ENCODE measurements at regions not wholly inside any gene's neighbourhood (a gene's known extent, or its start where the extent isn't known, plus 50 kb on each side); places are given as distances from the start of the nearest gene placed in this dataset.

DNA sequence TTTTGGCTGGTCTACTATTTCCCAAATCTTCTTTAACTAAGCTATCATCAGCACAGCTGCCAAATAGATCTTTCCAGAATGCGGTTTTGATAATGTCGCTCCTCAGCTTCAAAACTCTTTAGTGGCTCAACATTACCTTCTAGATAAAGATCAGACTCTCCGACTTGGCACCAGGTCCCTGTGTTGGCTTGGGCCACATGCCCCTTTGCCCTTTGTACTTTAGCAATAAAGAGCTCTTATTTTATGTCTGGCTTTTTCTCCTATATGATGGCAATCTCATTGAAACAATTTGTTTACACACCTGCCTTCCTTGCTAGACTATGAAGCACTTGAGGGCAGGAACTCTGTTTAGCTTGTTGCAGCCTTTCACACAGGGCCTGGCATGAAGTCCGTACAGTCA lies 128.9 kb upstream of the GATA6 start:
- intact Hi-C loops (cut with DNase I) = no loop called here

DNA sequence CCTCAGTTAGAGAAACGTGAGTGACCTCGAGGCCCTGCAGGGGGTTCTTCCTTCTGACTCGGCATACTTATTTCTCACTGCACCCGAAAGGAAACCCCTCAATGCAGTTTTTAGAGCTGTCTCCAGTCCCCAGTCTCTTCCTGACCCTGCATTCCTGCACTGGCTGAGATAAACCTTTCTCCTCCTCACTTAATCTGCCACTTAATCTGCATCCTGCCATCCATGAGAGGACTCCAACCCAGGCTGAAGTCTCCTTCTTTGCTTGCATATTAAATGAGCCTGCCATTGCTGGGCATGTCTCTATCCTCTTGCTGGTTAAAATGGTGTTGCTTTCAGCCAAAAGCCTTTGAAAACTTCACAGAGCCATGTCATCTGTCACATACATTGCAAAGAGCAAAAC lies 125.6 kb upstream of the GATA6 start:
- 54% methylated on average over 4 of the region's 4 CpGs for WGBS

More for the DNA sequence above, 128.9 kb upstream of the GATA6 start:
- no peak for TF ChIP-seq POLR2AphosphoS5 (IDR thresholded peaks at IDR 0.05)
- TF ChIP-seq EP300 (IDR thresholded peaks at IDR 0.05) = no peak
- TF ChIP-seq POLR2A (IDR thresholded peaks at IDR 0.05; ENCODE audit: low read depth) = no peak
- TF ChIP-seq, protein P1, sequence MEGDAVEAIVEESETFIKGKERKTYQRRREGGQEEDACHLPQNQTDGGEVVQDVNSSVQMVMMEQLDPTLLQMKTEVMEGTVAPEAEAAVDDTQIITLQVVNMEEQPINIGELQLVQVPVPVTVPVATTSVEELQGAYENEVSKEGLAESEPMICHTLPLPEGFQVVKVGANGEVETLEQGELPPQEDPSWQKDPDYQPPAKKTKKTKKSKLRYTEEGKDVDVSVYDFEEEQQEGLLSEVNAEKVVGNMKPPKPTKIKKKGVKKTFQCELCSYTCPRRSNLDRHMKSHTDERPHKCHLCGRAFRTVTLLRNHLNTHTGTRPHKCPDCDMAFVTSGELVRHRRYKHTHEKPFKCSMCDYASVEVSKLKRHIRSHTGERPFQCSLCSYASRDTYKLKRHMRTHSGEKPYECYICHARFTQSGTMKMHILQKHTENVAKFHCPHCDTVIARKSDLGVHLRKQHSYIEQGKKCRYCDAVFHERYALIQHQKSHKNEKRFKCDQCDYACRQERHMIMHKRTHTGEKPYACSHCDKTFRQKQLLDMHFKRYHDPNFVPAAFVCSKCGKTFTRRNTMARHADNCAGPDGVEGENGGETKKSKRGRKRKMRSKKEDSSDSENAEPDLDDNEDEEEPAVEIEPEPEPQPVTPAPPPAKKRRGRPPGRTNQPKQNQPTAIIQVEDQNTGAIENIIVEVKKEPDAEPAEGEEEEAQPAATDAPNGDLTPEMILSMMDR (IDR thresholded peaks at IDR 0.05) = no peak
- no peaks in the 10 kb centered on the region for H3K9me3 ChIP-seq
- no peaks in the 10 kb centered on the region for H3K4me1 ChIP-seq
- H3K36me3 ChIP-seq = no peaks in the 10 kb centered on the region
- no peak overlapping the region for H3K4me3 ChIP-seq
- no peak for DNase-seq (ENCODE audit: extremely low spot score)
- H3K27me3 ChIP-seq = peaks cover 0 to 38% (median 0%) of the 10 kb centered on the region in 4 donors
- 84% methylated on average over 4 of the region's 4 CpGs for WGBS
- H3K27ac ChIP-seq (replicated peaks in 1 of 4) = no peak overlapping the region

DNA sequence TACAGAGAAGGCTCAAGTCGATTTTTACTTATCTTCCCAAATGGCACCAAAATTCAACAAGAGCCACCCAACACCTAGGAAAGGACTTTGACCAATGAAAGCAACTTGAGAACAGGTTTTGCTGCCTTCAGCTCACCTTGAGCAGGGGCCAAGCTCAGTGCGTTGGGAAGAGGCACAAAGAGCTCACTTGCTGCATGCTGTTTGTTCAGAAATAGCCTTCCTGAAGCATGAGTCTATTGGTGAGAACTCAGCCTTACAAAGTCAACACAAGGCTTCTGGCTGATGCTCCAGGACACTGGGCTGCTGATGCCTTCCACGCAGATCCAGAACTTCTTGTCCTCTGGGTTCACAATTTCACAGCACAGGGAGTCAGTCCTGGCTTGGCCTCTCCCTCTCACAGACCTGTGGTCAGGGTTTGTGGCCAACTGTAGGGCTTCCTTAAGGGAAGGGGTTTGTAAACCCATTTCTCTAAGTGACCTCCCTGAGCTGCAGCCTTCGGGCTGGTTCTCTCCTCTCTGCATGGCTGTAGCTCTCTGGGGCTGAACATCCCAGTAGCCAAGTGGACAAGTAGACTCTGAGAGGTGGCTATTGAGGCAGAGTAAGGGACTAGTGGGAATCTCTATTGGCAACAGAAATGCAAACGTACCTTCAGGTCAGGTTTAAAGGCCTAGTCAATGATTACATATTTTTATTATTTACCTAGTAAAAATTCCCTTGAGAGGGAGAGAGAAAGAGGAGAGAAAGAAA lies 124.7 kb upstream of the GATA6 start:
- Histone ChIP-seq H3K27me3 (peaks cover 0 to 16% (median 0%) of the 10 kb centered on the region in 4 donors), H3K9me3 (no peaks in the 10 kb centered on the region), H3K27ac (replicated peaks in 1 of 4) (no peak overlapping the region), H3K4me1 (no peaks in the 10 kb centered on the region), H3K4me3 (no peak overlapping the region), H3K36me3 (no peaks in the 10 kb centered on the region)
- TF ChIP-seq EP300 (IDR thresholded peaks at IDR 0.05) (no peak), POLR2AphosphoS5 (IDR thresholded peaks at IDR 0.05) (no peak), POLR2A (IDR thresholded peaks at IDR 0.05; ENCODE audit: low read depth) (no peak)
- TF ChIP-seq, protein P1 (IDR thresholded peaks at IDR 0.05) = no peak
- WGBS = 69% methylated on average over 5 of the region's 5 CpGs
- no peak for DNase-seq (ENCODE audit: extremely low spot score)
- intact Hi-C loops (cut with DNase I) = no loop called here

More for the DNA sequence above, 125.6 kb upstream of the GATA6 start:
- no peak overlapping the region for H3K27ac ChIP-seq (replicated peaks in 1 of 4)
- intact Hi-C loops (cut with DNase I) = no loop called here
- H3K36me3 ChIP-seq = no peaks in the 10 kb centered on the region
- H3K27me3 ChIP-seq = peaks cover 0 to 23% (median 0%) of the 10 kb centered on the region in 4 donors
- H3K4me1 ChIP-seq = no peaks in the 10 kb centered on the region
- no peaks in the 10 kb centered on the region for H3K9me3 ChIP-seq
- TF ChIP-seq POLR2A (IDR thresholded peaks at IDR 0.05; ENCODE audit: low read depth) (no peak), EP300 (IDR thresholded peaks at IDR 0.05) (no peak), POLR2AphosphoS5 (IDR thresholded peaks at IDR 0.05) (no peak)
- TF ChIP-seq, protein P1 (IDR thresholded peaks at IDR 0.05) = no peak
- H3K4me3 ChIP-seq = no peak overlapping the region
- DNase-seq (ENCODE audit: extremely low spot score) = no peak

DNA sequence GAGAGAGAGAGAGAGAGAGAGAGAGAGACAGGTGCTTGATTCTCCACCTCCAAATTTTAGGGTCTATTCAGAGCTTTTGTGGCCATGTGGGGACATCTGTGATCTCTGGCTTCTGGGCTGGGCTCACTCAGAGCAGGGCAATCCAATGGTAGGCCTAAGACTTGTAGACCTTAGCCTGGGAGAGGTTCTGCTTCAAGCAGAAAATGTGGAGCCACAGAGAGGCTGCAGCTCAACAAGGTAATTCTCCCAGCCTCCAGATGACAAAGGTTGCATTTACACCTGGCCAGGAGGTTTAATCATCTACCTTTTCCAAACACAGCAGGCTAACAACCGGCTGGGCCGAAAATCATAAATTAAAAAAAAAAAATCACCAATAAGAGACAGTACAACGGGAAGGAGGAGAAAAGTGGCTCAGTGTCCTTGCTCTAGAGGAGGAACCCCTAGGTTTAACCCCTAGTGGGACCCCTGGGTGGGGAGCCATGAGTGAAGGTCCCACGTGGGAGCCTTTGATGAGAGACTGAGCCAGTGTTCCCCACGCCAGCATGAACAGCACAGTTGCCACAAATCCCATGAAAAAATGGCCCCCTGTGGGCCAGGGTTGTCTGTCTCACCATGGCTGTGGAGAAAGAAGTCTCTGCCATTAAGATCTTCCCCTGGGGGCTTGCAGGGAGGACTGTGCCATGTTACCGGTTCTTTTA lies 124.0 kb upstream of the GATA6 start:
- no peak for DNase-seq (ENCODE audit: extremely low spot score)
- no peak overlapping the region for H3K27ac ChIP-seq (replicated peaks in 1 of 4)
- TF ChIP-seq POLR2A (IDR thresholded peaks at IDR 0.05; ENCODE audit: low read depth) (no peak), EP300 (IDR thresholded peaks at IDR 0.05) (no peak), POLR2AphosphoS5 (IDR thresholded peaks at IDR 0.05) (no peak)
- TF ChIP-seq, protein P1 (IDR thresholded peaks at IDR 0.05) = no peak
- intact Hi-C loops (cut with DNase I) = no loop called here
- no peaks in the 10 kb centered on the region for H3K9me3 ChIP-seq
- H3K36me3 ChIP-seq = no peaks in the 10 kb centered on the region
- no peak overlapping the region for H3K4me3 ChIP-seq
- 74% methylated on average over 6 of the region's 6 CpGs for WGBS
- H3K4me1 ChIP-seq = no peaks in the 10 kb centered on the region
- peaks cover 0 to 16% (median 0%) of the 10 kb centered on the region in 4 donors for H3K27me3 ChIP-seq

Measured in esophagus muscularis mucosa (tissue), 4 donors.